ENCODE measurements at regions not wholly inside any gene's neighbourhood (a gene's known extent, or its start where the extent isn't known, plus 50 kb on each side); places are given as distances from the start of the nearest gene placed in this dataset.

- no peak overlapping the region for H3K4me3 ChIP-seq (ENCODE audit: low read depth in 1 of 3, low read length in 3 of 3)
- 81 to 90% (median 88%) methylated on average over 6 of the region's 6 CpGs for WGBS, 3 donors
- H3K27ac ChIP-seq (ENCODE audit: low read depth in 1 of 3, low read length in 2 of 3): no peak overlapping the region
- FAIRE-seq: no peak
- no peaks in the 10 kb centered on the region for H3K9me3 ChIP-seq (ENCODE audit: control insufficient read depth in 2 of 2, insufficient read depth in 1 of 2, low read depth in 1 of 2, low read length in 1 of 2)
- no peaks in the 10 kb centered on the region for H3K27me3 ChIP-seq (ENCODE audit: control insufficient read depth in 3 of 3, insufficient read depth in 3 of 3, low read length in 3 of 3)
- H3K4me1 ChIP-seq (ENCODE audit: control insufficient read depth in 3 of 3, insufficient read depth in 2 of 3, low read depth in 1 of 3, low read length in 2 of 3): no peaks in the 10 kb centered on the region
- DNase-seq: peak in 1 of 2 donors; percentile 81
- H3K36me3 ChIP-seq (ENCODE audit: control insufficient read depth in 3 of 3, insufficient read depth in 2 of 3, low read depth in 1 of 3, low read length in 3 of 3): no peaks in the 10 kb centered on the region
These were observed 235.2 kb downstream of the KLF5 start for GRCh38 chr13:73293913-73294523.

DNA sequence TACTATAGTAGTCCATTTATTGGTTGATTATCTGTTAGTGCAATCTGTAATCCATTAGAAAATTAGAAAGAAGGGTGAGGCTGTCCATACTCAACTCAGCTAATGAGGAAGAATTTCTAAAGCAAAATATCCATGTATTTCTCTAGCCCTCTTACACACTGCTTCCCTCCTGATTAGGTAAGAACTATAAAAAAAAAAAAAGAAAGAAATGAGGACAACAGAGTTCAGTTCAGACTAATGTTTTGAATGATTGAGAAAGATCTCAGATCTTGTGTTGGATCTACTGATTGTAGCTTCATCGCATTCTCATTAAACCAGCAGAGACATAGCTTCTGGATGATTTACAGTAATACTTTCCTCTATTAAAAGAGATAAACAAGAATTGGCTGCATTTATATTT lies 233.3 kb downstream of the KLF5 start:
- Histone ChIP-seq H3K27me3 (ENCODE audit: control insufficient read depth in 3 of 3, insufficient read depth in 3 of 3, low read length in 3 of 3) (no peaks in the 10 kb centered on the region), H3K36me3 (ENCODE audit: control insufficient read depth in 3 of 3, insufficient read depth in 2 of 3, low read depth in 1 of 3, low read length in 3 of 3) (no peaks in the 10 kb centered on the region), H3K27ac (ENCODE audit: low read depth in 1 of 3, low read length in 2 of 3) (no peak overlapping the region), H3K4me1 (ENCODE audit: control insufficient read depth in 3 of 3, insufficient read depth in 2 of 3, low read depth in 1 of 3, low read length in 2 of 3) (no peaks in the 10 kb centered on the region), H3K9me3 (ENCODE audit: control insufficient read depth in 2 of 2, insufficient read depth in 1 of 2, low read depth in 1 of 2, low read length in 1 of 2) (no peaks in the 10 kb centered on the region), H3K4me3 (ENCODE audit: low read depth in 1 of 3, low read length in 3 of 3) (no peak overlapping the region)
- no peak for FAIRE-seq
- DNase-seq: no peak
- 92 to 95% (median 93%) methylated on average over 1 of the region's 1 CpG for WGBS, 3 donors

GRCh38 chr13:73290844-73291243 lies 232.0 kb downstream of the KLF5 start:
- FAIRE-seq (no peak), DNase-seq (no peak)
- Histone ChIP-seq H3K36me3 (ENCODE audit: control insufficient read depth in 3 of 3, insufficient read depth in 2 of 3, low read depth in 1 of 3, low read length in 3 of 3) (no peaks in the 10 kb centered on the region), H3K27me3 (ENCODE audit: control insufficient read depth in 3 of 3, insufficient read depth in 3 of 3, low read length in 3 of 3) (no peaks in the 10 kb centered on the region), H3K27ac (ENCODE audit: low read depth in 1 of 3, low read length in 2 of 3) (no peak overlapping the region), H3K9me3 (ENCODE audit: control insufficient read depth in 2 of 2, insufficient read depth in 1 of 2, low read depth in 1 of 2, low read length in 1 of 2) (no peaks in the 10 kb centered on the region), H3K4me1 (ENCODE audit: control insufficient read depth in 3 of 3, insufficient read depth in 2 of 3, low read depth in 1 of 3, low read length in 2 of 3) (no peaks in the 10 kb centered on the region), H3K4me3 (ENCODE audit: low read depth in 1 of 3, low read length in 3 of 3) (no peak overlapping the region)
- WGBS, 3 donors: 73 to 80% (median 75%) methylated on average over 4 of the region's 4 CpGs

DNA sequence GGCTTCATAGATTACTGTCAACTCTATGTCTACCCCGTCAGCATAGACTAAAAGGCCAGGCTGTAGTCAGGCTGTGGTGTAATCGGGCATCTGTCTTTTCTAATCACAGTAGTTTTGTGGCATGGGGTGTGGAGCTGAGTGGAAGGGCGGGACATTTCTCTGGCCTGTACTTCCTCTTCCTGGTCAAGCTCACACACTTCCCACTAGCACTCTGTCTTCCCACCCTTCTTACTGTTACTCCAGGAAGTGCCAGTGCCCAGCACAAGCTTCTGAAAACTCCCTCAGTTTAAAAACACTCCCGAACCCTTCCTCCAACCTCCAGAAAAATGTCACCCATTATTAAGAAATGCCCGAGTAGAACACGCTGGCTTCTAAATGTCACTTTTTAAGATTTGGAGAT lies 229.8 kb downstream of the KLF5 start:
- no peak for FAIRE-seq
- Histone ChIP-seq H3K9me3 (ENCODE audit: control insufficient read depth in 2 of 2, insufficient read depth in 1 of 2, low read depth in 1 of 2, low read length in 1 of 2) (no peaks in the 10 kb centered on the region), H3K27ac (ENCODE audit: low read depth in 1 of 3, low read length in 2 of 3) (no peak overlapping the region), H3K4me3 (ENCODE audit: low read depth in 1 of 3, low read length in 3 of 3) (no peak overlapping the region), H3K4me1 (ENCODE audit: control insufficient read depth in 3 of 3, insufficient read depth in 2 of 3, low read depth in 1 of 3, low read length in 2 of 3) (no peaks in the 10 kb centered on the region), H3K27me3 (ENCODE audit: control insufficient read depth in 3 of 3, insufficient read depth in 3 of 3, low read length in 3 of 3) (no peaks in the 10 kb centered on the region), H3K36me3 (ENCODE audit: control insufficient read depth in 3 of 3, insufficient read depth in 2 of 3, low read depth in 1 of 3, low read length in 3 of 3) (no peaks in the 10 kb centered on the region)
- WGBS, 3 donors: 89 to 93% (median 90%) methylated on average over 6 of the region's 6 CpGs
- no peak for DNase-seq

DNA sequence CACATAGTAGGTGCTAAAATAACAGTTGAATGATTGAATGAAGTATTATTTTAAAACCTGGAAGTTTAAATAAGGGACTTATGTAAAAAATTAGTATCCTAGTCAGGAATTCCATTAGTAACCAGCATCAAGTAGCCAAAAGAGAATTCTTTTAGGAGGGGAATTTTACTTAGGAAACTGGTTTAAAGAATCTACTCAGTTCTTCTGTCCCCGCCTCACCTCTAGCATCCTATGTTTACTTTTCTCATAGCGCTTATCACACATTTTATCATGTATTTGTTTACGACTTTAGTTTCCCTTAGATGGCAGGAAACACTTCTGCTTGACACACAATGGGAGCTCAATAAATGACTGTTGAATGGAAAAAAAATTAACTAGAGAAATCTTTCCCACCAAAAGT lies 229.0 kb downstream of the KLF5 start:
- Histone ChIP-seq H3K9me3 (ENCODE audit: control insufficient read depth in 2 of 2, insufficient read depth in 1 of 2, low read depth in 1 of 2, low read length in 1 of 2) (no peaks in the 10 kb centered on the region), H3K4me3 (ENCODE audit: low read depth in 1 of 3, low read length in 3 of 3) (no peak overlapping the region), H3K27me3 (ENCODE audit: control insufficient read depth in 3 of 3, insufficient read depth in 3 of 3, low read length in 3 of 3) (no peaks in the 10 kb centered on the region), H3K4me1 (ENCODE audit: control insufficient read depth in 3 of 3, insufficient read depth in 2 of 3, low read depth in 1 of 3, low read length in 2 of 3) (no peaks in the 10 kb centered on the region), H3K36me3 (ENCODE audit: control insufficient read depth in 3 of 3, insufficient read depth in 2 of 3, low read depth in 1 of 3, low read length in 3 of 3) (no peaks in the 10 kb centered on the region), H3K27ac (ENCODE audit: low read depth in 1 of 3, low read length in 2 of 3) (no peak overlapping the region)
- DNase-seq (no peak), FAIRE-seq (no peak)
- 66 to 80% (median 72%) methylated on average over 3 of the region's 3 CpGs for WGBS, 3 donors

- peak in 1 of 2 donors; percentile 42 for DNase-seq
- Histone ChIP-seq H3K36me3 (ENCODE audit: control insufficient read depth in 3 of 3, insufficient read depth in 2 of 3, low read depth in 1 of 3, low read length in 3 of 3) (no peaks in the 10 kb centered on the region), H3K4me3 (ENCODE audit: low read depth in 1 of 3, low read length in 3 of 3) (no peak overlapping the region), H3K27me3 (ENCODE audit: control insufficient read depth in 3 of 3, insufficient read depth in 3 of 3, low read length in 3 of 3) (no peaks in the 10 kb centered on the region), H3K27ac (ENCODE audit: low read depth in 1 of 3, low read length in 2 of 3) (no peak overlapping the region), H3K9me3 (ENCODE audit: control insufficient read depth in 2 of 2, insufficient read depth in 1 of 2, low read depth in 1 of 2, low read length in 1 of 2) (no peaks in the 10 kb centered on the region), H3K4me1 (ENCODE audit: control insufficient read depth in 3 of 3, insufficient read depth in 2 of 3, low read depth in 1 of 3, low read length in 2 of 3) (no peaks in the 10 kb centered on the region)
- FAIRE-seq: no peak
- WGBS, 3 donors: 35 to 57% (median 51%) methylated on average over 10 of the region's 10 CpGs
These were observed 228.3 kb downstream of the KLF5 start for GRCh38 chr13:73286942-73287620.

- Histone ChIP-seq H3K27ac (ENCODE audit: low read depth in 1 of 3, low read length in 2 of 3) (no peak overlapping the region), H3K4me1 (ENCODE audit: control insufficient read depth in 3 of 3, insufficient read depth in 2 of 3, low read depth in 1 of 3, low read length in 2 of 3) (no peaks in the 10 kb centered on the region), H3K4me3 (ENCODE audit: low read depth in 1 of 3, low read length in 3 of 3) (no peak overlapping the region), H3K27me3 (ENCODE audit: control insufficient read depth in 3 of 3, insufficient read depth in 3 of 3, low read length in 3 of 3) (no peaks in the 10 kb centered on the region), H3K36me3 (ENCODE audit: control insufficient read depth in 3 of 3, insufficient read depth in 2 of 3, low read depth in 1 of 3, low read length in 3 of 3) (no peaks in the 10 kb centered on the region), H3K9me3 (ENCODE audit: control insufficient read depth in 2 of 2, insufficient read depth in 1 of 2, low read depth in 1 of 2, low read length in 1 of 2) (no peaks in the 10 kb centered on the region)
- no peak for FAIRE-seq
- 89 to 93% (median 90%) methylated on average over 5 of the region's 5 CpGs for WGBS, 3 donors
- no peak for DNase-seq
These were observed 227.4 kb downstream of the KLF5 start for GRCh38 chr13:73286177-73286576.

- Histone ChIP-seq H3K4me3 (ENCODE audit: low read depth in 1 of 3, low read length in 3 of 3) (no peak overlapping the region), H3K9me3 (ENCODE audit: control insufficient read depth in 2 of 2, insufficient read depth in 1 of 2, low read depth in 1 of 2, low read length in 1 of 2) (no peaks in the 10 kb centered on the region), H3K4me1 (ENCODE audit: control insufficient read depth in 3 of 3, insufficient read depth in 2 of 3, low read depth in 1 of 3, low read length in 2 of 3) (no peaks in the 10 kb centered on the region), H3K36me3 (ENCODE audit: control insufficient read depth in 3 of 3, insufficient read depth in 2 of 3, low read depth in 1 of 3, low read length in 3 of 3) (no peaks in the 10 kb centered on the region), H3K27me3 (ENCODE audit: control insufficient read depth in 3 of 3, insufficient read depth in 3 of 3, low read length in 3 of 3) (no peaks in the 10 kb centered on the region), H3K27ac (ENCODE audit: low read depth in 1 of 3, low read length in 2 of 3) (no peak overlapping the region)
- FAIRE-seq (no peak), DNase-seq (no peak)
- 87 to 93% (median 88%) methylated on average over 6 of the region's 6 CpGs for WGBS, 3 donors
These were observed 225.5 kb downstream of the KLF5 start for GRCh38 chr13:73284081-73284874.

Data from small intestine (tissue), 7 donors.